Stimulated activated CD4-positive, alpha-beta T cell treated with anti-CD3 and anti-CD28 coated beads, Interleukin-4, amount 100 ng/mL, for 48 hours (primary cell): ENCODE measurements at regions not wholly inside any gene's neighbourhood (a gene's known extent, or its start where the extent isn't known, plus 50 kb on each side); places are given as distances from the start of the nearest gene placed in this dataset.

Source experiments
- DNase-seq, 2 donors: peaks; one replicate each; pipeline ENCODE4 v3.0.0-alpha.2; 2020; ENCODE audit warnings: low read depth in 2 of 2

DNA sequence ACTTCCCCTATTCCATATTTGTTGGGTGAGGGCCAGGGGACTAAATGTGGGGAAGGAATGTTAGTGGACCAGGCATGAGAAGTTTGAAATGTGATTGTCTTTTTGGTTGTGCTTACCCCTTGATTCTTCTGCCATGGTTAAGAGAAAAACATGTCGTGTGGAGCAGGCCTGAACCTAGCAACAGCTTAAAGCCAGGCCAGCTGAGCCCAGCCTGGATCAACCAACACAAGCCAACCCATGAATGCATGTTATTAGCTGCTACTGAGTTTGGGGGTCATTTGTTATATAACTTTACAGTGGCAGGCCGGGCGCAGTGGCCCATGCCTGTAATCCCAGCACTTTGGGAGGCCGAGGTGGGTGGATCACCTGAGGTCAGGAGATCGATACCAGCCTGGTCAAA, 52.4 kb upstream of the TRIO start:
- DNase-seq, result no peak

DNA sequence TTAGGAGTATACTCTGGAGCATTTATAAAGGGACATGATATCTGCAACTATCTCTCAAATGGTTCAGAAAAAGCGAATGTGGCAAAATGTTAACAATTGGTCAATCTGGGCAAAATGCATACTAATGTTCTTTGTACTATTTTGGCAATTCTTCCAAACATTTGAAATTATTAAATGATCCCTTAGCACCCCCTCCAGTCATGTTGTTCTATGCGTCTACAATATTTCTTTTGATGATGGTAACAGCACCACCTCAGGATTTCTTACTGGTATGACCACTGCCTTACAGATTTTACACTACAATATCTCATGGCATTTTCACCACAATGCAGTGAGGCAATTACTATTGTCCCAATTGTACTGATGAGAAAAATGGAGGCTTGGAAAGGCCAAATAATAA, 52.9 kb upstream of the TRIO start:
- DNase-seq, result no peak

DNA sequence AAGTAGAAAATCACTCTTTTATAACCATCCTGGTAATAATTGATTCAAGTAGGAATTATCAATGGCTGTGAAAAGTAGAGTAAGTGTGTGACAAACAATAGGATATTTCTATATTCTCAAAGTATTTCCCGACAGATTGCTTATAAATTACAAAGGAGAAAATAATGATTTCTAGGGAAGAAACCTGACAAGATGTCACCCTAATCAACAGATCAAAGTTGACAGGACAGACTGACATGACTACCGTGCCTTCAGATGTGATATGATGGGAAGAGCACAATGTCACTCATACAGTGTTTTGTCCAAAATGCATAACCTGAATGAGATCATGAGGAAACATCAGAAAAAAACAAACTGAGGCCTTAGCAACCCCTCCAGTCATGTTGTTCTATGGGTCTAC, 53.9 kb upstream of the TRIO start:
- no peak for DNase-seq

DNA sequence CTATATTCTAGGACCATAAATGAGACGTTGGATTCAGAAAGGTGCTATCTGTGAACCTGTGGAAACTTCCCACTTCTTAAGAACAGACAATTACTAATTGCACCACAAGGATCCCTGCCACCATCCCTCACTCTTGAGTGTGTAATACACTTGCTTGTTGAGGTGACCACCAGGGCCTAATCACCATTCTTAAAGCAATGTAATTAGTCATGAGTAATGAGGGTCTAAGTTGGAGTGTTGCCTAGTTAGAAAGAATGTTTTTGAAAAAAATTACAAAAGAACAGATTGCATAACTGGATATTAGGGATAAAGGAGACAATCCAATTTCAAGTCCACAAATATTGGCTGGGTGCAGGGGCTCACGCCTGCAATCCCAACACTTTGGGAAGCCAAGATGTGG, 56.9 kb upstream of the TRIO start:
- no peak for DNase-seq

DNA sequence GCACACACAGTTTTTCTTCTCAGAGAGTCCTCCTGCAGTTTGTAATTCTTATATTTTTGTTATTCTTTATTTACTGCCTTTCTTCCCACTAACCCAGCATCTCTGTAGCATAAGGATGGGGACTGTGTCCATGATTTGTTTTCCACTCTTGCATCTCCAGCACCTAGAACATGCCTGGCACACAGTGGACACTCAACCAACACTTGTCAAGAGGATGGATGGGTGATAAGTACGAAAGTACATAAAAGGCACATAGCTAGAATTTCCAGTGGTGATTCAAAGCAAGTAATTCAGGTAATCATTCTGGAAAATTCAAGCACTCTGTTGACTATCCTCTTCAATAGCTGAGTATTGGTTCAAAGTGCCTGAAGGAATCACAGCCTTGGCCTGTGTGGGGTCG, 60.2 kb upstream of the TRIO start:
- DNase-seq, result no peak

DNA sequence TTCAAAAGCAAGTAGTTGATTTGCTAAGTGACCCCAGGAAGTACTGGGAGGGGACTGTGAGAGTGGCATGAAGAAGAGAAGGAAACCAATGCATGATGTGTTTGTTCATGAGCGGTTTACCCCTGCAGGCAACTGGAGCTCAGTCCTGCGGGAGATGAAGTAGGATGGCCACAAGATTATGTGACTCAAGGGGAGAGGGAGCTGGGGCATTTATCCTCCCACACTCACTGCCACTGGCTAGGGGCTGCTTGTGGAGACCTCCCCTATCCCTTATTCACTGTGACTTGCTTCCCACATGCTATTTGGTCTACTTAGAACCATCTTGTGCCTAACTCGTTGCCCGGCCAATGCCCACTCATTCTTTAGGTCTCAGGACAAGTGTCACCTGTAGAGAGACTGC, 60.6 kb upstream of the TRIO start:
- no peak for DNase-seq

DNA sequence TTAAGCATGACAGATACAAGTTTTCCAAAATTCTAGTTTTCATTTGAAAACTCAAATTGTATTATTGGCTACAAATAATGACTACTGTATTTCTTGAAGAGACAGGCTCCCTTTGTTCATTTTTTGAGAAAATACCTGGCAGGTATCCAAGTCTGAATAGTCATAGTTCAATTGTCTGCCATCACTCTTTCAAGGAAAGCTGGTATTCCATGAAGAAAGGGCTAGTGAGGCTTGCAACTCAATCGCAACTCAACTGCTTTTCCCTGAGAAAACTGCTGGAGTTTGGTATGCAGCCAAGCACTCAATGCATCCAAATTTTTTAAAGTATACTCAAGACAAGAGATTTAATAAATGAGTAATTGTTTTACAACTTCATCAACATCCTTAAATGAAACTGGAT, 61.4 kb upstream of the TRIO start:
- DNase-seq, result no peak

DNA sequence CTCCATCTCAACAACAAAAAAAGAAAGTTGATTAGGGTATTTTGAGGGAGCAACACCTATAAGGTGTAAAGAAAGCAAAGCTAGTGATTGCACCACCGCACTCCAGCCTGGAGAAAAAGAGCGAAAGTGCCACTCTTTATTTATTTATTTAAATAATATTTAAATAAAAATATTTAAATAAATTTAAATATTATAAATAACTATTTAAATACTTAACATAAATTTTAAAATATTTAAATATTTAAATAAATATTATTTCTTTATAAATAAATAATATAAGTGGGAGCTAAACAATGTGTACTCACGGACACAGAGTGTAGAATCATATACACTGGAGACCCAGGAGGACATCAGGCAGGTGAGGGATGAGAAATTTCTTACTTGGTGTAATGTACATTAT, 64.4 kb upstream of the TRIO start:
- no peak for DNase-seq

DNA sequence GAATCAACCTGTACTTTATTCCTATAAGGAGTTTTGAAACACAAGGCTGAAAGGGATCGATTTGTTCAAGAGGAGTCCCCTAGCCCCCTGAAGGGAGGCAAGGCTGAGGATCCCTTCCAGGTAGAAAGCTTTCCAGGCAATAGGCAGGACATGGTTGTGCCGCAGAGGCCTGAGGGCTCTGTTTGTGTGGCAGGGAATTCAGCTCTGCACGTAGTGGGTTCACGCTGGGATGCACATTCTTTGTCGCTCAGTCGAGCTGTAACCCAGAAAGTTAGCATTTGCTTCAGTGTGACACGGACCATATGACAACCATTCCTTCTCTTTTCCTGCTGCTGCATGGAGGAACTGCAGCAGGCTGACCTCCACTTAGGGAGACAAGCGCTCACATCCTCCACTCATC, 65.6 kb upstream of the TRIO start:
- DNase-seq, result no peak

DNA sequence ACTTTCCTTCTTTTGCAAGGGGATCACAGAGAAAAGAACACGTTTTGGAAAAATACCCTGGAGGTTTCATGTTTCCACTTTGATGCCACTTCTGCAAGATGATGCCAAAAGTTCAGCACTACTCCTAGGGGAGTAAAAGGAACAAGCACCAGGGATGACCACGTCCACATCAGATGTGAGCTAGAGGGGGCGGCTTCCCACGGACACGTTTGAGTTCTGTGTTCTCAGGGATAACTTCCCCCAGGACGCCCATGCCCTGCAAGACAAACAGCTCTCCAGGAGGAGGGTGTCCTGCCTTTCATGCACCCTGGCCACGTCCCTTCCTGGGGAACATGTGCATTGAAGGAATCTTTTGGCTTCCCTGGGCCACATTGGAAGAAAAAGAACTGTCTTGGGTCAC, 66.6 kb upstream of the TRIO start:
- no peak for DNase-seq

DNA sequence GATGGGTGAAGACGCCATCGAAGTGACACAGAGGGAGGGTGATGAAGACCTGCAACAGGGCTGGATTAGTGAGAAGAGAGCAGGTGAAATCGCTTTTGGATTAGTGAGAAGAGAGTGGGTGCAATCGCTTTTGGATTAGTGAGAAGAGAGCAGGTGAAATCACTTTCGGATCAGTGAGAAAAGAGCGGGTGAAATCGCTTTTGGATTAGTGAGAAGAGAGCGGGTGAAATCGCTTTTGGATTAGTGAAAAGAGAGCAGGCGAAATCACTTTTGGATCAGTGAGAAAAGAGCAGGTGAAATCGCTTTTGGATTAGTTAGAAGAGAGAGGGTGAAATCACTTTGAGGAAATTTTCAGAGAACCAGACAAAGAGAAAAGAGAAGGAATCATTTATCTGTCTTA, 67.2 kb upstream of the TRIO start:
- no peak for DNase-seq

DNA sequence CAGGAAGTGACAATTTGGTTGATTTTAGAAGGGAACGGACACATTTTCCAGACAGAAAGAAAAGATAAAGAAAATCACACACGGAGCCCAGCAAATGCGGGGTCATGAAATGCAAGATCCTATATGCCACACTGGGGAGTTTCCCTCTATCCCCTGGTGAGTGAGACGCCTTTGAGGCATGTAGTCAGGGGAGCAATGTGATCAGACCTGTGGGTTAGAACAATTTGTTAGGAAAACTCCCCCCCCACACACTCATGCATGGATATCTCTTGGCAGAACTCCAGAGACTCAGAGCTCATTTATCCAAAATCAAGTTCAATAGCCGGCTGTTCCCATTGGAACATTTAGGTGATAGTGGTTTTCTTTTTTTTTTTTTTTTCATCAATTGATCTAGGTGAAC, 71.7 kb upstream of the TRIO start:
- no peak for DNase-seq

DNA sequence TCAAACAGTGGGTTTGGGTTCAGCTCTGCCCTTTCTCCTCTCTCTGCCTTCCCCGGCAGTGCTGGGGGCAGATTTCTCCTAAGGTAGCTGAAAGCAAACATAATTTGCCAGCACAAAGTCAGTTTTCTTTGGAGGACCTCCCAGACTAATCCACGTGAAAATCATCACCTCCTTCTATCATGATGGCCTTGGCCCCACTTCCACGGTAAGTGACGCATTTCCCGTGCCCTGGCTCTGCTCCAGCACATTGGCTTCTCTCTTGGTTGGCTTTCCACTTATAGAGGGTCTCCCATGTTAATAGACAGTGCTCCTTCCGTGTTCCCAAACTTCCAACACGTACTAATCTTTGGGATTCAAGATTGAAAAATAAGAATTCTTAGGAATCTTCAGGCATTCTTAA, 74.1 kb upstream of the TRIO start:
- DNase-seq, result no peak

DNA sequence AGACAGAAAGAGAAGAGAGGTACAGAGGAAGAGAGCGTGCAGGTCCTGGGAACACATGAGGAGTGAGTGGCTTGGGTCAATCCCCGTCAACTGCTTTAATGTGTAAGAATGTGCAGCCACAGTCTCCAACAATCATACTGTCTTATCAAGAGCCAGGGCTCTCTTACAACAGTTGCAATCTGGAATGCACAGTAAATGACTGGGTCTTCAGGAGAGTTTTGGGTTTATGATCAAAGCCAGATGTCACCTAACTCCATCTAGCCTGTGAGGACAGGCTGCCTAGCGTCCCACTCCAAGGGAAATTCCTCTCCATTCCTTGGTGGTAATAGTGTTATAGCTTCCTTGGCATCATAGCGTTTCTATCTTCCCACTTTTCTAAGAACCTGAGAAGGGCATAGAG, 75.0 kb upstream of the TRIO start:
- no peak for DNase-seq

DNA sequence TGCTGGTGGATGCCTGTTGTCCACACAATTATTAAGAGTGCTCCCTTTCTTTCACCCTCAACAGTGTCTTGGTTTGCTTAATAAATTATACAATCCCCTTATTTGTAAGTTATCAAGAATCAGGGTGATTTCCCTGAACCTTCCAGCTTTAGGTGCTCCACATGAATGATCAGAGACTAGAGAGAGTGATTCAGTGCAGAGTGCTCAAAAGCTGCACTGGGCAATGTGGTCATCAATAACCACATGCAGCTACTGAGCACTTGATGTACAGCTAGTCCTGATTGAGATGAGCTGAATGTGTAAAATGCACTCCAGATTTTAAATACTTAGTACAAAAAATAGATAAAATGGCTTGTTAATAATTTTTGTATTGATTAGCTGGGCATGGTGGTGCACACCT, 76.8 kb upstream of the TRIO start:
- no peak for DNase-seq

DNA sequence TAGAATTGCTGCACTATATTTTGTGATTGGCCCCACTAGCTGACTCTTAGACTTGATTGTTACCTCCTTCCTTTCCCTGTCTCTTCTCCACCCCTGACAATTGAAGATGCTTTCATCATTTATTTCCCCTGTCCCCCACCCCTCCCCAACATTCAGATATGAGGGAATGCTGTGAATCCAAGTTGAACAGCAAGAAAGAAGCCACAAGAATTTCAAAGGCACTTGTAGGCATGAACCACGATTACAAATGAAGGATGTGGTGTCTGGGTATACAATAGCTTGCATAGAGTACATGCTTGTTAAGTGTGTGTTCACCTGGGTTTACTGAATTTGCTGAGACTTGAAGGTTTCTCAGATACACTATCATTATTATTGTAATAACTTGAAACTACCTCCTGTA, 78.3 kb upstream of the TRIO start:
- no peak for DNase-seq

DNA sequence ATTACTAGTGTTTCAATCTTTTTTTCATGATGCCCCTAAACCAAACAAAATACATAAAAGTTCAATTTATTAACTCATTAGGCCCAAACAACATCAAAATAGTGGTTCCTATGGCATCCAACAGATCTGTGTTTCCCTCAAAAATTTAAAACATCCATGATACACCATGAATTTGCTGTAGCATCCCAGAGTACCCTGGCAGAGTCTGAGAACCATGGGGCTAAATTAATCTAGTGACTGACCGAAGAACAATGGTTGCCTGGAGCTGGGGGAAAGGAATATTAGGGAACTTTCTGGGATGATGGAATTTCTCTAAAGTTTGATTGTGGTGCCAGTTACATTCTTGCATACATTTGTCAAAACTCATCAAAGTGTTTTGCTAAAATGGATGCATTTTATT, 79.5 kb upstream of the TRIO start:
- no peak for DNase-seq

DNA sequence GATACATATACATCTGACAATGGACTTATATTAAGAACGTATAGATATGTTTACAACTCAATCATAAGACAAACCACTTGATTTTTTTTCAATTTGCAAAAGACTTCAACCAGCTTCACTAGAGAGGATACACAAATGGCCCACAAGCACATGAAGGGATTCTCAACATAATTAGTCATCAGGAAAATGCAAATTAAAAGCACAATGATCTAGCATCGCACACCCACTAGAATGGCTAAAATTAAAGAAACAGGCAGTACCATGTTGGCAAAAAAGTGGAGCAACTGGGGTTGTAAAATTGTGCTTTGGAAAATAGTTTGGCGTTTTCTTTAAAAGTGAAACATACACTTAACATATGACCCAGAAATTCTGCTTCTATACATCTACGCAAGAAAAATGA, 80.0 kb upstream of the TRIO start:
- DNase-seq, result no peak

DNA sequence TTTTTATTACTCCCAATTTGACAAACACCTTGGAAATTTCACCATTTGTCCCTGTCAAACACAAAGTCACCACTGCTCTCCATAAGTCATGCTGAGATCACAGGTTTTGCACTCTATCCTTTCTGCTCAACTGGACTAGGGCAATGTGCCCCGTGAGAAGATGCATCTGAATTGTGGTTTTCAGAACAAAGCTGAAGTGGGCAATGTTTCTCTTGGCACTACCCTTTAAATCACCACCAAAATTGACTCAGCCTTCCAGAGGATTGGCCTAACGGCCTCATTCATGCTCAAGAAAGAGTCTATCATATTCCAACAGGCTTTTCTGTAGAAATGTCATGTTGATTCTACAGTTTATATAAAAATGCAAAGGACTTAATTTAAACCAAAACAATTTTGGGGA, 81.0 kb upstream of the TRIO start:
- DNase-seq, result no peak

DNA sequence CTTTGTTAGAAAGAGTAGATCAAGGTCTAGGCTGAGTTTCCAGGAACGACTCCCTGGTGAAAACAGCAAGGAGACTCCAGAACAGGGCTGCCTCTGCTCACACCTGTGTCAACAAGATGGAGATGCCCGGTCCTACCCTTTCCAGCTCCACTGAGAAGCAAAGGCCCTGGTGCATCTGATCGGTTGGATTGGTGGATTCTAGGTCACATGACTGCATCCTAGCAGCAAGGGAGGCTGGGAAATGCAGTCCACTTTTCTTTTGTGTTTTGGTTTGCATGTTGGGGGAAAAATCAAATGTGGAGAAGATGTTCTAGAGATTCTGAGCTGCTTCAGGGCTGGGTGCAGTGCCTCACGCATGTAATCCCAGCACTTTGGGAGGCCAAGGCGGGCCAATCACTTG, 82.0 kb upstream of the TRIO start:
- DNase-seq, result no peak

DNA sequence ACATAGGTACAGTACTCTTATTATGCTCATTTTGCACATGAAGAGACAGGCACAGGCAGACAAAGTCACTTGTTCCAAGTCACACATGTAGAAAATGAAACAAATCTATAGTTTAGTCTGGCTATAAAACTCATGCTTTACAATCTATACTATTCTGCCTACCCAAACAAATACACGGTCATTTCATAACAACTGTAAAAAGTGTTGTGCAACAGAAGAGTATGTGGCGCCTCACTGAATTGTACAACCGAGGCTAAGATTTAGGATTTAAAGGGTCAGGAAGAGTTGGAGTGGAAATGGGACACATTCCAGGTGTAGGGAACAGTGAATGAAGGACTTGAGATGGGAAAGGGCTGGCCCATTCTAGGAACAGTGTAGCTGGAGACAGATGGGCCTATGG, 82.9 kb upstream of the TRIO start:
- DNase-seq, result no peak

DNA sequence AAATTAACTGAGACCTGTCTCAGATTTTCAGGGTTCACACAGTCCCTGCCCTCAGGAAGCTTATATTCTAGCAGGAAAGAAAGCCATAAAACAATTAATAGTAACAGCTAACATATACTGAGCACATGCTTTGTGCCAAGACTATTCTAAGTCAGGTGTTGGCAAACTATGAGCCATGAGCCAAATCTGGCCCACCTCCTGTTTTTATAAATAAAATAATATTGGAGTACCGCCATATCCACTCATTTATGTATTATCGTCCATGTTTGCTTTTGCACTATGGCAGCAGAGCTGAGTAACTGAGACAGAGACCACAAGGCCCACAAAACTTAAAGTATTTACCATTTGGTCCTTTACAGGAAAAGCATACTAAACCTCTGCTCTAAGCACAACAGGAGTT, 83.3 kb upstream of the TRIO start:
- no peak for DNase-seq

DNA sequence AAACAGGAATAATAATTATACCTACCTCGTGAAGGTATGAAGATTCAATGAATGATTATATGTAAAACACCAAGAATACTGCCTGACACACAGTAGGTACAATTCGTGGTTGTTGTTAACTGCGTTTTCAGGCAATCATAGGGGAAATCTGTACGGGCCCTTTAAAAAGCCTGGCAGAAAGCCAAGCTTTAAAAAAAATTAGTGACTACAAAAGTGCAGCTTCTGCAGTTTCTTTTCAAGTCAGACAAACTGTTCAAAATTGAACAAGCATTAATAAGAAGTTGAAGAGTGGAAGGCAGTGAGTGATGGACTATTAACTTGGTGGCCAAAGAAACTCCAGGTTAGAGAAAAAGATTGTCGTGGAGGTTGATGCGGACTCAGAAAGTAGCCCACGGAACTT, 85.9 kb upstream of the TRIO start:
- no peak for DNase-seq

DNA sequence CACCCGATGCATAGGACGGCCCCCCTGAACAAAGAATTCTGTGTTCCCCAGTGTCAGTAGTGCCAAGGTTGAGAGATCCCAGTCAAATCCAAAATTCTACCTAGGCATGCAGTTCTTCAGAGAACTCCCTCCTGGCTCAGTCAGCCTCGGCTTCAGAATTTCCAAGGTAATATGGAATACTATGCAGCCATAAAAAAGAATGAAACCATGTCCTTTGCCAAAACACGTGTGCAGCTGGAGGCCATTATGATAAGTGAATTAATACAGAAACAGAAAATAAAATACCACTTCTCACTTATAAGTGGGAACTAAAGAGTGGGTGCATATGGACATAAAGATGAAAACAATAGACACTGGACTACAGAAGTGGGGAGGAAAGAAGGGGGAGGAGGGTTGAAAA, 87.1 kb upstream of the TRIO start:
- DNase-seq, result no peak
